Central memory CD8-positive, alpha-beta T cell (primary cell): ENCODE measurements at regions not wholly inside any gene's neighbourhood (a gene's known extent, or its start where the extent isn't known, plus 50 kb on each side); places are given as distances from the start of the nearest gene placed in this dataset.
"Not testable (repeated sequence)": the region's sequence is repeated elsewhere in the genome, so short reads cannot be mapped to it uniquely, and the experiment has no call there.

Source experiments
- ATAC-seq: fragments of 150-1000 bp; cut with Tn5 transposase; replicated peaks from 2 replicates; pipeline ENCODE4 v1.10.0; 2022; ENCODE audit warnings: mild to moderate bottlenecking, moderate FRiP score, moderate number of reproducible peaks; ENCODE audit not compliant: poor library complexity, severe bottlenecking; ENCODE audit errors: extremely low read depth
- DNase-seq, 2 donors: peaks; one replicate each; pipeline ENCODE4 v3.0.0; 2021; ENCODE audit warnings: low spot score in 2 of 2
- H3K27ac Mint-ChIP-seq: one replicate; pipeline ENCODE4 v1.8.0; 2022; ENCODE audit warnings: low read depth, mild to moderate bottlenecking, moderate library complexity, mixed read lengths
- H3K27me3 Mint-ChIP-seq: one replicate; pipeline ENCODE4 v1.8.0; 2022; ENCODE audit warnings: mixed read lengths
- H3K36me3 Mint-ChIP-seq: one replicate; pipeline ENCODE4 v1.8.0; 2022; ENCODE audit warnings: mild to moderate bottlenecking, moderate library complexity, mixed read lengths; ENCODE audit not compliant: insufficient read depth
- H3K4me1 Mint-ChIP-seq: one replicate; pipeline ENCODE4 v1.8.0; 2022; ENCODE audit warnings: mixed read lengths
- H3K4me3 Mint-ChIP-seq: one replicate; pipeline ENCODE4 v1.8.0; 2022; ENCODE audit warnings: mild to moderate bottlenecking, moderate library complexity, mixed read lengths
- H3K9me3 Mint-ChIP-seq: one replicate; pipeline ENCODE4 v1.8.0; 2022; ENCODE audit warnings: mixed read lengths

GRCh38 chr7:76904688-76905087 is 127.5 kb downstream of the SPDYE17 start:
- not testable (repeated sequence) for H3K4me1 Mint-ChIP-seq, H3K4me3 Mint-ChIP-seq, ATAC-seq, H3K27ac Mint-ChIP-seq, H3K36me3 Mint-ChIP-seq, H3K9me3 Mint-ChIP-seq, H3K27me3 Mint-ChIP-seq, DNase-seq

GRCh38 chr7:76901944-76902710 is 130.0 kb downstream of the SPDYE17 start:
- not testable (repeated sequence) for DNase-seq, H3K9me3 Mint-ChIP-seq, H3K27ac Mint-ChIP-seq, H3K4me3 Mint-ChIP-seq, H3K36me3 Mint-ChIP-seq, ATAC-seq, H3K27me3 Mint-ChIP-seq, H3K4me1 Mint-ChIP-seq

DNA sequence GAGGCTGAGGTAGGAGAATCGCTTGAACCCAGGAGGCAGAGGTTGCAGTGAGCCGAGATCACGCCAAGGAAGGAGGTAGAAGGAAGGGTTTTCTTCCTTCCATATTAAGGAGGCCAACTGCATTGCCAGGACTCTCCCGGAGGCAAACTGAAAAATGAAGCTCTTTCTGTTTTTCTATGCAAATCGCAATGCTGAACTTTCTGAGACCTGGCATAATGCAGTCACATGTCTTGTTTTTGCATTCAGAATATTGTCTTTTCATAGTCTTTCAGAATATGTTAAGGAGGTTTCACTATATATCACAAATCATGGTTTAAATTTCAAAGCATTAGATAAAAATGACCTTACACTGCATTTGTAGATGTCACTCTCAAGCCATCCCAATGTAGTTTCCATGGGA is 133.4 kb downstream of the SPDYE17 start:
- H3K4me3 Mint-ChIP-seq, DNase-seq, H3K36me3 Mint-ChIP-seq, H3K27ac Mint-ChIP-seq, H3K9me3 Mint-ChIP-seq, ATAC-seq, H3K4me1 Mint-ChIP-seq, H3K27me3 Mint-ChIP-seq: not testable (repeated sequence)

DNA sequence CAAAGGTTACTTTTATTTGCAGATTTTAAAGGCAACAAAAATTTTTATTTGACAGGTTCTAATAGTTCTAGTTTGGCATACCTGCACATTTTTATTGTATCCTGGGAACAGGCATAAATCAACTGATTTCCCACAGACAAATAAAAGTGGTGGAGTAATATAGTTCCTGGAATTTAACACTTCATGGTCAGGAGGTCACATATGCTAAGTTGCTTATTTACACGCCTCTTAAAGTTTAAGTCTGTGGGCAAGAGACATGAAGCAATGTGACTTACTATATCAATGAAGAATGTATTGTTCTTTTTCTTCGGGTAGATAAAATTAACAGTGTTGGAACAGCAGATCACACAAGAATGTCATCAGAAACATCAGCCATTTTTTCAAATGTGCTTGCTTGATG is 135.2 kb downstream of the SPDYE17 start:
- H3K9me3 Mint-ChIP-seq, H3K36me3 Mint-ChIP-seq: not testable (repeated sequence)

GRCh38 chr7:76895696-76896095 is 136.5 kb downstream of the SPDYE17 start:
- not testable (repeated sequence) for H3K4me1 Mint-ChIP-seq, H3K27ac Mint-ChIP-seq, DNase-seq, H3K36me3 Mint-ChIP-seq, ATAC-seq, H3K27me3 Mint-ChIP-seq, H3K9me3 Mint-ChIP-seq, H3K4me3 Mint-ChIP-seq

More for the DNA sequence above, 135.2 kb downstream of the SPDYE17 start:
- H3K27ac Mint-ChIP-seq, ATAC-seq, H3K4me3 Mint-ChIP-seq, DNase-seq, H3K27me3 Mint-ChIP-seq, H3K4me1 Mint-ChIP-seq: not testable (repeated sequence)

DNA sequence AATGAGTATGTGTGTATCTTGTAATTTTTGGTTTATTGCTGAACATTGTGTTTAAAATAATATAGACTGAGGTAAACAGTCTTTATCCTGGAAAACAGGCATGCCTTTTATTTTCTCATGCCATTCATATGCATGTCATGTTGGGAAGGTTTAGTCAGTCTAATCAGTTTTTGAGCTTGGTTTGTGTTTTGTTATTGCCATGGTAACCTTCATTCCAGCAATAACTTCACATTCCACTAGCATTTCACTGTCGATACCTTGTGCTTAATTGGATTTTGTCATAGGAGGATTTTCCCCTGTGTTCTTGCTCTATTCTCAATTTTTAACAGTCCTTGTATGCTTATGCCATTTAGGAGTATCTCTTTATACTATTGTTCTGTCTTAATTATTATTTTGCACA is 140.4 kb downstream of the SPDYE17 start:
- H3K27me3 Mint-ChIP-seq, H3K36me3 Mint-ChIP-seq, H3K4me3 Mint-ChIP-seq, H3K9me3 Mint-ChIP-seq, DNase-seq, ATAC-seq, H3K27ac Mint-ChIP-seq, H3K4me1 Mint-ChIP-seq: not testable (repeated sequence)

DNA sequence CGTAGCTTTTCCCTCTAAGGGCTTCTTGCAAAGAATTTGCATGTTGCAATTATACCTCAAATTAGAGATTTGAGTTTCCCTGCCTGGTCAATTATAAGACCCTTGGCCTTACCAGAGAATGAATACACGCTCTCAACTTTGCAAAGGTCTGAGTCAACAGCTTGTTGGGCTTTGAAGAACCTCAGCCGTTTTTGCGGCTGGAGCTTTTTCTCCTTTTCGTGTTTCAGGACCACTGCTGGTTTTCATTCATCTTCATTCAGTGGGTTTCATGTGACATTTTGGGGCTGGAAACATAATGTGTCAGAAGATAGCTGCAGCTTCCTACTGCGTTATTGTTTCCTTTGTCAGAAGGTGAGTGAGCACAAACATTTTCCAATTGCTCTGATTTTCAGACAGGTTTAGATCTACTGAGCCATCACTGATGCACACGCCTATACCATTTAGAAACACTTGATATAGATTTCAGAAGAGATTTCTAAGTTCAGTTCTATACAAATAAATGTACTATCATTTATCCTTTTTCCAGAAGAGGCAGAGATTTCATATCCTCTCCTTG is 152.3 kb downstream of the SPDYE17 start:
- H3K27ac Mint-ChIP-seq, H3K36me3 Mint-ChIP-seq, H3K4me3 Mint-ChIP-seq, H3K4me1 Mint-ChIP-seq, ATAC-seq, H3K9me3 Mint-ChIP-seq, DNase-seq: not testable (repeated sequence)
- H3K27me3 Mint-ChIP-seq = peaks cover 11% of the 10 kb centered on the region

DNA sequence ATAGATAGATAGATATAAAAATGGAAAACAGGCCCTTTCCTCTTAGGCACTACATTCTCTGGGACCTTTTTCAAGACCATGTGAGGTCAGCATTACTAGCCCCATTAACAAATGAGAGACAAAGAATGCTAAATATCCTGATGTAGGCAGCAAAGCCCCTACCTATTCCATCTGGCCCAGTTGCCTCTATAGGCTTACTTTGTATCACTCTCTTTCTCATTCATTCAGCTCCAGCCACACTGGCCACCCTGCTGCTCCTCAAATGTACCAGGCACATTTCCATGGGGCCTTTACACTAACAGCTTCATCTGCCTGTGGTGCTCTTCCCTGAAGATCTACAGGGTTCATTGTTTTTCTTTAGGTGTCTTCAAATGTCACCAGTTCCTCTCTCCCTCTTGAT is 156.4 kb downstream of the SPDYE17 start:
- H3K4me1 Mint-ChIP-seq, H3K4me3 Mint-ChIP-seq, H3K27ac Mint-ChIP-seq, H3K9me3 Mint-ChIP-seq, ATAC-seq, H3K36me3 Mint-ChIP-seq, H3K27me3 Mint-ChIP-seq, DNase-seq: not testable (repeated sequence)

DNA sequence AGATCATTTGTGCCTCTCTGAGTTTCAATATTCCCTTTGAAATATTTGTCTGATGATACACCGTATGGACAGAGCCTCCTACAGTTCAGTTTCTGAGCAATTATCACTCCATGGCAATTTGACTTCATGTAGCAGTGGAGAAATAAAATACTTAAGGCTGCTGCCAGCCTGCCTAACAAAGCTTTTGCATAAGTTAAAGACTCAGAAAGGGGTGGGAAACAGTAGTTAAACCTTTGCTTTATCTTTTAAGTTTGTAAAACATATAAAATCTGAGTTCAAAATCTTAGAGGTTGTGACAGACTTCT is 161.7 kb downstream of the SPDYE17 start:
- H3K4me1 Mint-ChIP-seq, H3K9me3 Mint-ChIP-seq, H3K4me3 Mint-ChIP-seq, H3K27me3 Mint-ChIP-seq, DNase-seq, ATAC-seq, H3K36me3 Mint-ChIP-seq, H3K27ac Mint-ChIP-seq: not testable (repeated sequence)

DNA sequence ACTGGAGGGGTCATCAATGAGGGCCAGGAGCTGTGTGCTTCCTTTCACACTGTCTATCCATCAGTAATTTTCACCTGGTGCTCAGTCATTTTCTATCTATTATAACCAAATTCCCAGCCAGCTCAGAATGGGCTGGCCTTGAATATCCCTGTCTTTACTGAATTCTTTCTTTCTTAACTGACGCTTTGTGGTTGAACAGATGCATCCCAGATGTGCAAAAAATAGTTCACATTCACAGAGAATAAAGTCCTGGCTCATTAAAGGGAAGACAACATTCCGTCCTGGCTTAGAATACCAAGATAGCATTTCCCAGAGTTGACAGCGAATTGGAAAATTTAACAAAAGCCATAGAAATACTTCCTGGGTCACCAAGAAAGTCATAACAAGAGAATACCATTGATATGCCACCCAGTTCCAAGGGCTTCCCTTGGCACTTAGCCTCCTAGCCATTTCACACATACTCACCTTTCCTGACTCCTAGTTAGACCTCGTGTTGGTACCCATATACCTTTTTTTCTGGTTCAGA is 164.7 kb downstream of the SPDYE17 start:
- not testable (repeated sequence) for H3K27ac Mint-ChIP-seq, ATAC-seq, H3K9me3 Mint-ChIP-seq, H3K4me1 Mint-ChIP-seq, DNase-seq, H3K36me3 Mint-ChIP-seq, H3K27me3 Mint-ChIP-seq, H3K4me3 Mint-ChIP-seq

- not testable (repeated sequence) for H3K36me3 Mint-ChIP-seq, H3K4me3 Mint-ChIP-seq, H3K9me3 Mint-ChIP-seq
These were observed 168.9 kb downstream of the SPDYE17 start for GRCh38 chr7:76863150-76863773.

DNA sequence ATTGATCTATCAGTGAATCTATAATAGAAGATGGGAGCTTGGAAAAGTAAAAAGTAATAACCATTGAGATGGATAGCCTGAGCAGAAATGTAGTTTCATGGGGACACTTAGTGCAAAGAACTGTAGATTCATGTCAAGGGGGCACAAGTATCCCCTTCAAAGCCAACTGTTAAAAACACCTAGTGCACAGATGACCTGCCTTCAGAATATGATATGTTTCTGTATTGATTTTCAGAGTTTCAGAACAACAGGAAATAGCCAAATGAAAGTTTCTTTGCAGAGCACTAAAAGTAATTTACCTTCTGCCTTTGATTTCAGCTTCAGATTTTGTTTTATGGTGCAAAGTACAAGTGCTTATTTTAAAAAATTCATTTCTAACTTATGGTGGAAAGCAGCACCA is 169.9 kb downstream of the SPDYE17 start:
- not testable (repeated sequence) for H3K4me1 Mint-ChIP-seq, H3K9me3 Mint-ChIP-seq, ATAC-seq, H3K27me3 Mint-ChIP-seq, DNase-seq, H3K36me3 Mint-ChIP-seq, H3K27ac Mint-ChIP-seq, H3K4me3 Mint-ChIP-seq

More at GRCh38 chr7:76863150-76863773, 168.9 kb downstream of the SPDYE17 start:
- ATAC-seq, H3K4me1 Mint-ChIP-seq, H3K27me3 Mint-ChIP-seq, H3K27ac Mint-ChIP-seq, DNase-seq: not testable (repeated sequence)

DNA sequence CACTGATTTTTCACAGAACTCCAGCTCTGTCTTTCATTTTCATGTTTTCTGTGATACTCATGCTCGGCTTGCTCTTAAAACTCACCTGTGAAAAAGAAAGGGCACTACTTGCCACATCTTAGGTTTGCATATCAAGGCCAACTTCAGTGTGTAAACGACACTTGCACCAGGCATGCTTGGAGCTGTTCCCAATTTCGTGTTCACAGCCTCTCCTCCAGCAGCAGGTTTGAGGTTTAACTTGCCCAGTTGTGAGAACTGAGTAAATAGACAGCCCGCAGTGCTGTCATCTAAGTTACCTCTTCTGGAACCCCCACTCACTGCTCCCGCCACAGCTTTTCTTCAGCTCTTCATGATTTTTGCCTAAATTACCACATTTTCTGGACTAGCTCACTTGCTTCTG is 172.2 kb downstream of the SPDYE17 start:
- H3K9me3 Mint-ChIP-seq, DNase-seq, H3K36me3 Mint-ChIP-seq, H3K27ac Mint-ChIP-seq, H3K27me3 Mint-ChIP-seq, ATAC-seq, H3K4me3 Mint-ChIP-seq, H3K4me1 Mint-ChIP-seq: not testable (repeated sequence)
